Gastroesophageal sphincter (tissue), 4 donors: ENCODE measurements at regions not wholly inside any gene's neighbourhood (a gene's known extent, or its start where the extent isn't known, plus 50 kb on each side); places are given as distances from the start of the nearest gene placed in this dataset.

ENCODE experiments used
- ATAC-seq: fragments of 150-250 bp; one replicate; pipeline ENCODE4 v1.9.1; 2016; ENCODE audit warnings: mild to moderate bottlenecking, moderate library complexity
- H3K27ac ChIP-seq, 4 donors: fragments of 200-600 bp; sonication (generic) in 3 of 4; 1 replicate in 3 of 4; 2 replicates in 1 of 4; pipeline ENCODE4 v1.5.1; 2016 to 2019
- H3K27me3 ChIP-seq: fragments of 200-600 bp; sonication (generic); one replicate; pipeline ENCODE4 v1.5.1; 2019
- H3K36me3 ChIP-seq, 2 donors: fragments of 200-600 bp; sonication (generic); one replicate each; pipeline ENCODE4 v1.5.1; 2019; ENCODE audit warnings: control low read depth in 1 of 2
- H3K4me1 ChIP-seq, 3 donors: fragments of 200-600 bp; sonication (generic); 1 replicate in 2 of 3; 2 replicates in 1 of 3; pipeline ENCODE4 v1.5.1; 2016 to 2019; ENCODE audit warnings: control low read depth in 2 of 3
- H3K4me3 ChIP-seq, 2 donors: fragments of 200-600 bp; sonication (generic); one replicate each; pipeline ENCODE4 v1.5.1; 2019; ENCODE audit warnings: mild to moderate bottlenecking in 1 of 2, moderate library complexity in 1 of 2
- H3K9me3 ChIP-seq, 3 donors: fragments of 200-600 bp; sonication (generic); one replicate each; pipeline ENCODE4 v1.5.1; 2017 to 2019; ENCODE audit warnings: control low read depth in 2 of 3
- CTCF ChIP-seq, 4 experiments: fragments of 200-600 bp in 2 of 4; fragments of 450-650 bp in 2 of 4; sonication (generic) in 1 of 4; IDR thresholded peaks; one replicate each; pipeline ENCODE4 v1.5.1; 2017 to 2019; ENCODE audit warnings: antibody characterized with exemption in 4 of 4, mild to moderate bottlenecking in 2 of 4, moderate library complexity in 2 of 4
- EP300 ChIP-seq: sonication (generic); formaldehyde crosslinking; IDR thresholded peaks from one replicate; pipeline ENCODE4 v1.6.1; 2017; ENCODE audit warnings: antibody characterized with exemption, mild to moderate bottlenecking
- POLR2A ChIP-seq, 2 donors: fragments of 450-650 bp; IDR thresholded peaks; one replicate each; pipeline ENCODE4 v1.6.1; 2017; ENCODE audit warnings: antibody characterized with exemption in 2 of 2, mild to moderate bottlenecking in 2 of 2, moderate library complexity in 1 of 2
- POLR2AphosphoS5 ChIP-seq: sonication (generic); formaldehyde crosslinking; IDR thresholded peaks from one replicate; pipeline ENCODE4 v1.6.1; 2017; ENCODE audit warnings: antibody characterized with exemption
- WGBS, 2 donors: methylation state at CpG; one replicate each; pipeline ENCODE4 v1.1.5; 2018; ENCODE audit warnings: low coverage in 1 of 2; 5-methylcytosine and 5-hydroxymethylcytosine counted together

DNA sequence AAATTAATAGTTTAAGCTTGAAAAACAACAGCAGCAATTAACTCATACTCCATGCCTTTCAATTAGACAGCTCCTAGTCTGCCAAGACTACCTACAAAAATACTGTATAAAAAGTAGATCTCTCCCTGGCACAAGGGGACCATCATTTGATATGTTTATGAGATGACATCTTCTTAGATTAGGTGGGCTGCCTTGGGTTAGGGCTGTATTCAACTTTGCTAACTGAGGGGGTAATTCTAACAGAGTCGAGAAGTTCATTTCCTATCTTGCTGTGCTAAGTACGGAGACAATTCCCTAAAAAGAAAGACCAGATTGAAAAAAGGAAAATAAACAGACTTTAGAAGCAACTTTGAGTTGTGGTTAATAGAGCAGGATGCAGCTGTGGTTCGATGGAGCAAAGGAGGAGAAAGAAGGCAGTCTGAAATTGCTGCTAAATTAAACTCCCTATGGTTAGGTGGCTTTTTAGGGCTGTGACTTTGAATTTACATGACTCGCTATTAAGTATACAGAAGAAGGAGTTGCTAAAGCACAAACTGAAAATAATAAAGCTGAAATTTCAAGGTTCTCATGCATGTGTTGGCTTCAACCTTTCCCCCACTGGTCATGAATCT, 75.4 kb downstream of the CDC7 start:
- ATAC-seq, result no peak
- H3K27ac ChIP-seq, result peak overlapping the region in 2 of 4 donors; percentile 14 to 64
- 40 to 46% methylated on average over 4 of the region's 4 CpGs for WGBS, 2 donors
- peaks cover 5 to 71% (median 6%) of the 10 kb centered on the region in 3 donors for H3K4me1 ChIP-seq
- H3K9me3 ChIP-seq, result no peaks in the 10 kb centered on the region
- no peak for TF ChIP-seq POLR2A (IDR thresholded peaks at IDR 0.05)
- no peak for TF ChIP-seq EP300
- no peak for TF ChIP-seq CTCF (IDR thresholded peaks at IDR 0.05)
- no peak for TF ChIP-seq POLR2AphosphoS5
- no peaks in the 10 kb centered on the region for H3K36me3 ChIP-seq
- H3K27me3 ChIP-seq, result no peaks in the 10 kb centered on the region
- no peak overlapping the region for H3K4me3 ChIP-seq

GRCh38 chr1:91578320-91579109, 77.9 kb downstream of the CDC7 start:
- Histone ChIP-seq H3K27ac (peak overlapping the region in 3 of 4 donors; percentile 9 to 64 (median 32)), H3K4me1 (peaks cover 5 to 81% (median 14%) of the 10 kb centered on the region in 3 donors), H3K4me3 (no peak overlapping the region), H3K9me3 (no peaks in the 10 kb centered on the region), H3K27me3 (no peaks in the 10 kb centered on the region), H3K36me3 (no peaks in the 10 kb centered on the region)
- TF ChIP-seq POLR2A (IDR thresholded peaks at IDR 0.05) (no peak), EP300 (no peak), CTCF (IDR thresholded peaks at IDR 0.05) (no peak), POLR2AphosphoS5 (no peak)
- WGBS, 2 donors, result 78 to 90% methylated on average over 4 to 5 of the region's 5 CpGs
- ATAC-seq, result no peak

DNA sequence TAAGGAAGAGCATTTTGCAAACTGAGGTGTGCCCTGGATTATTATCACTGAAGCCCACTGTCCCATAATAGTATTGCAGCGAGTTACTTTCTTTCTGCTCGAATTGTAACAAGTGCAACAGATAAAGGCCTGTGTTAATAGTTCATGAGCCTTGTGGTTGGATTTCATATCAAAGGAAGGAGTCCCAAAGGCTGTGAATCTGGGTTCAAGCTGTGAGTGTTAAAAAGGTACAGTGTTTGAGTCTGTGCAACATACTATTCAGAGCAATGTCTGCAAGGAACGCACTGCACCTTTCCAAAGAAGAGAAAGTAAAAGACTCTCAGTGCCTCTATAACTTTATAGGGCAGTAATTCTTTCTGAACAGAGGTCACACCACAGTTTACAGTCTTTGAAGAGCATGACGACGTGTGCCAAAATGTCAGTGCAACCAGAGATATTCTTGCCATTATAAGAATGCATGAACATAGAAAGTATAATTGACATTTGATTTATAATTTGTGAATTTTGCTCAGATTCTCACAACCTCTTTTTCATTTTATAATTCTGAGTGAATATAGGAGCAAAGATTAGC, 79.1 kb downstream of the CDC7 start:
- Histone ChIP-seq H3K36me3 (no peaks in the 10 kb centered on the region), H3K9me3 (no peaks in the 10 kb centered on the region), H3K4me3 (no peak overlapping the region), H3K4me1 (peaks cover 5 to 85% (median 15%) of the 10 kb centered on the region in 3 donors), H3K27ac (peak overlapping the region in 2 of 4 donors; percentile 32 to 37), H3K27me3 (no peaks in the 10 kb centered on the region)
- 34 to 70% methylated on average over 4 to 5 of the region's 5 CpGs for WGBS, 2 donors
- ATAC-seq, result no peak
- no peak for TF ChIP-seq POLR2AphosphoS5
- no peak for TF ChIP-seq EP300
- no peak for TF ChIP-seq CTCF (IDR thresholded peaks at IDR 0.05)
- TF ChIP-seq POLR2A (IDR thresholded peaks at IDR 0.05), result no peak

- peaks cover 0 to 64% (median 9%) of the 10 kb centered on the region in 3 donors for H3K4me1 ChIP-seq
- H3K9me3 ChIP-seq, result no peaks in the 10 kb centered on the region
- peak overlapping the region; percentile 20 to 77 (median 67) for H3K27ac ChIP-seq
- no peak overlapping the region for H3K4me3 ChIP-seq
- ATAC-seq, result peak; percentile 84
- H3K27me3 ChIP-seq, result no peaks in the 10 kb centered on the region
- H3K36me3 ChIP-seq, result no peaks in the 10 kb centered on the region
- TF ChIP-seq CTCF (IDR thresholded peaks at IDR 0.05) (no peak), POLR2AphosphoS5 (peak; percentile 82)
- 0 to 30% methylated on average over 1 to 4 of the region's 4 CpGs for WGBS, 2 donors
These were observed 81.8 kb downstream of the CDC7 start for GRCh38 chr1:91582431-91582921.
